H9 (cell line): ENCODE measurements at regions not wholly inside any gene's neighbourhood (a gene's known extent, or its start where the extent isn't known, plus 50 kb on each side); places are given as distances from the start of the nearest gene placed in this dataset.

Source experiments
- DNase-seq: peaks from one replicate; pipeline ENCODE4 v3.0.0-alpha.2; 2017
- H2AFZ ChIP-seq: one replicate; pipeline ENCODE4 v1.6.1; 2013; ENCODE audit warnings: mild to moderate bottlenecking, low read length, control low read depth, moderate library complexity
- H2AK5ac ChIP-seq: 2 replicates; pipeline ENCODE4 v1.6.1; 2013; ENCODE audit warnings: low read length, control low read depth, mixed read lengths; ENCODE audit not compliant: insufficient read length
- H2BK120ac ChIP-seq: one replicate; pipeline ENCODE4 v1.6.1; 2013; ENCODE audit warnings: low read depth, mild to moderate bottlenecking, low read length, control low read depth, inconsistent platforms; ENCODE audit not compliant: poor library complexity, severe bottlenecking
- H2BK12ac ChIP-seq: 2 replicates; pipeline ENCODE4 v1.6.1; 2013; ENCODE audit warnings: low read length, control low read depth, mixed read lengths, low read depth; ENCODE audit not compliant: insufficient read length
- H2BK15ac ChIP-seq: 2 replicates; pipeline ENCODE4 v1.6.1; 2013; ENCODE audit warnings: low read depth, low read length, control low read depth
- H2BK20ac ChIP-seq: one replicate; pipeline ENCODE4 v1.6.1; 2013; ENCODE audit warnings: low read depth, mild to moderate bottlenecking, low read length, control low read depth, inconsistent platforms; ENCODE audit not compliant: poor library complexity, severe bottlenecking
- H2BK5ac ChIP-seq: 2 replicates; pipeline ENCODE4 v1.6.1; 2013; ENCODE audit warnings: low read length, control low read depth, mixed read lengths; ENCODE audit not compliant: insufficient read length
- H3K14ac ChIP-seq: 2 replicates; pipeline ENCODE4 v1.6.1; 2013; ENCODE audit warnings: low read length, control low read depth; ENCODE audit not compliant: insufficient read depth
- H3K18ac ChIP-seq: 2 replicates; pipeline ENCODE4 v1.6.1; 2013; ENCODE audit warnings: low read depth, mild to moderate bottlenecking, mixed read lengths, low read length, control low read depth; ENCODE audit not compliant: insufficient read length
- H3K23ac ChIP-seq: 2 replicates; pipeline ENCODE4 v1.6.1; 2013; ENCODE audit warnings: low read length, control low read depth, mixed read lengths, low read depth; ENCODE audit not compliant: insufficient read length
- H3K23me2 ChIP-seq: 2 replicates; pipeline ENCODE4 v1.6.1; 2013; ENCODE audit warnings: low read depth, mild to moderate bottlenecking, mixed read lengths, low read length, control low read depth; ENCODE audit not compliant: insufficient read length, poor library complexity, severe bottlenecking
- H3K27ac ChIP-seq: 2 replicates; pipeline ENCODE4 v1.5.1; 2013; ENCODE audit warnings: low read length, control low read depth, mixed read lengths, low read depth; ENCODE audit not compliant: insufficient read length
- H3K27me3 ChIP-seq: 2 replicates; pipeline ENCODE4 v1.6.1; 2013; ENCODE audit warnings: low read length, control low read depth, inconsistent platforms; ENCODE audit not compliant: insufficient read depth
- H3K4ac ChIP-seq: 2 replicates; pipeline ENCODE4 v1.6.1; 2013; ENCODE audit warnings: low read depth, mild to moderate bottlenecking, control low read depth, inconsistent platforms, low read length, moderate library complexity
- H3K4me1 ChIP-seq: 2 replicates; pipeline ENCODE4 v1.6.1; 2013; ENCODE audit warnings: low read length, control low read depth, inconsistent platforms; ENCODE audit not compliant: insufficient read depth
- H3K4me2 ChIP-seq: 2 replicates; pipeline ENCODE4 v1.6.1; 2013; ENCODE audit warnings: low read length, control low read depth, mixed read lengths; ENCODE audit not compliant: insufficient read length, insufficient read depth
- H3K56ac ChIP-seq: 2 replicates; pipeline ENCODE4 v1.6.1; 2013; ENCODE audit warnings: low read depth, mild to moderate bottlenecking, mixed read lengths, low read length, control low read depth; ENCODE audit not compliant: insufficient read length
- H3K79me1 ChIP-seq: 2 replicates; pipeline ENCODE4 v1.6.1; 2013; ENCODE audit warnings: low read depth, mild to moderate bottlenecking, moderate library complexity, low read length, control low read depth, inconsistent platforms; ENCODE audit not compliant: insufficient read depth, poor library complexity, severe bottlenecking
- H3K79me2 ChIP-seq: 2 replicates; pipeline ENCODE4 v1.6.1; 2013; ENCODE audit warnings: low read length, control low read depth, inconsistent platforms; ENCODE audit not compliant: insufficient read depth
- H3K9ac ChIP-seq: 2 replicates; pipeline ENCODE4 v1.6.1; 2013; ENCODE audit warnings: low read length, control low read depth, mixed read lengths; ENCODE audit not compliant: insufficient read length; ENCODE audit errors: extremely low read depth
- H3K9me3 ChIP-seq: one replicate; pipeline ENCODE4 v1.6.1; 2013; ENCODE audit warnings: low read depth, low read length, inconsistent platforms; ENCODE audit not compliant: control insufficient read depth
- H3T11ph ChIP-seq: one replicate; pipeline ENCODE4 v1.6.1; 2013; ENCODE audit warnings: mild to moderate bottlenecking, low read length, control low read depth, inconsistent platforms
- H4K20me1 ChIP-seq: one replicate; pipeline ENCODE4 v1.6.1; 2013; ENCODE audit not compliant: control insufficient read depth, insufficient read length, insufficient read depth
- H4K5ac ChIP-seq: 2 replicates; pipeline ENCODE4 v1.6.1; 2013; ENCODE audit warnings: low read depth, mild to moderate bottlenecking, mixed read lengths, low read length, control low read depth; ENCODE audit not compliant: insufficient read length
- H4K8ac ChIP-seq: replicated peaks from 2 replicates; pipeline ENCODE4 v1.6.1; 2013; ENCODE audit warnings: low read length, control low read depth, mixed read lengths, low read depth; ENCODE audit not compliant: insufficient read length
- H4K91ac ChIP-seq: 2 replicates; pipeline ENCODE4 v1.6.1; 2013; ENCODE audit warnings: low read depth, mild to moderate bottlenecking, moderate library complexity, mixed read lengths, low read length, control low read depth; ENCODE audit not compliant: insufficient read length
- H3K27ac Mint-ChIP-seq, 3 experiments: 2 replicates in 2 of 3; 3 replicates in 1 of 3; pipeline ENCODE4 v1.8.0; 2020 to 2021; ENCODE audit warnings: mixed read lengths in 3 of 3, mild to moderate bottlenecking in 1 of 3, moderate library complexity in 1 of 3
- H3K27me3 Mint-ChIP-seq: 2 replicates; pipeline ENCODE4 v1.8.0; 2021; ENCODE audit warnings: low read depth, mild to moderate bottlenecking, moderate library complexity, mixed read lengths
- H3K36me3 Mint-ChIP-seq, 3 experiments: 2 replicates in 2 of 3; 3 replicates in 1 of 3; pipeline ENCODE4 v1.8.0; 2020 to 2021; ENCODE audit warnings: low read depth in 3 of 3, mixed read lengths in 3 of 3; ENCODE audit not compliant: insufficient read depth in 1 of 3
- H3K4me1 Mint-ChIP-seq, 2 experiments: 2 replicates each; pipeline ENCODE4 v1.8.0; 2020; ENCODE audit warnings: mixed read lengths in 2 of 2
- H3K4me3 Mint-ChIP-seq, 2 experiments: 2 replicates in 1 of 2; 3 replicates in 1 of 2; pipeline ENCODE4 v1.8.0; 2020 to 2021; ENCODE audit warnings: mild to moderate bottlenecking in 2 of 2, mixed read lengths in 2 of 2, moderate library complexity in 1 of 2
- H3K9me3 Mint-ChIP-seq, 2 experiments: 2 replicates in 1 of 2; 3 replicates in 1 of 2; pipeline ENCODE4 v1.8.0; 2020; ENCODE audit warnings: mild to moderate bottlenecking in 2 of 2, mixed read lengths in 2 of 2, moderate library complexity in 1 of 2
- CTCF ChIP-seq: fragments of 200-600 bp; sonication (generic); conservative IDR thresholded peaks from 3 replicates; pipeline ENCODE4 v1.8.0; 2021; ENCODE audit warnings: antibody characterized with exemption, mild to moderate bottlenecking
- WGBS: extraction: QIAGEN DNeasy Blood & Tissue Kit; methylation state at CpG from one replicate; pipeline ENCODE4 v1.1.7; 2013; ENCODE audit warnings: missing lambda C conversion rate, low lambda C conversion rate, mixed read lengths; ENCODE audit not compliant: insufficient read length; ENCODE audit errors: extremely low coverage; 5-methylcytosine and 5-hydroxymethylcytosine counted together

DNA sequence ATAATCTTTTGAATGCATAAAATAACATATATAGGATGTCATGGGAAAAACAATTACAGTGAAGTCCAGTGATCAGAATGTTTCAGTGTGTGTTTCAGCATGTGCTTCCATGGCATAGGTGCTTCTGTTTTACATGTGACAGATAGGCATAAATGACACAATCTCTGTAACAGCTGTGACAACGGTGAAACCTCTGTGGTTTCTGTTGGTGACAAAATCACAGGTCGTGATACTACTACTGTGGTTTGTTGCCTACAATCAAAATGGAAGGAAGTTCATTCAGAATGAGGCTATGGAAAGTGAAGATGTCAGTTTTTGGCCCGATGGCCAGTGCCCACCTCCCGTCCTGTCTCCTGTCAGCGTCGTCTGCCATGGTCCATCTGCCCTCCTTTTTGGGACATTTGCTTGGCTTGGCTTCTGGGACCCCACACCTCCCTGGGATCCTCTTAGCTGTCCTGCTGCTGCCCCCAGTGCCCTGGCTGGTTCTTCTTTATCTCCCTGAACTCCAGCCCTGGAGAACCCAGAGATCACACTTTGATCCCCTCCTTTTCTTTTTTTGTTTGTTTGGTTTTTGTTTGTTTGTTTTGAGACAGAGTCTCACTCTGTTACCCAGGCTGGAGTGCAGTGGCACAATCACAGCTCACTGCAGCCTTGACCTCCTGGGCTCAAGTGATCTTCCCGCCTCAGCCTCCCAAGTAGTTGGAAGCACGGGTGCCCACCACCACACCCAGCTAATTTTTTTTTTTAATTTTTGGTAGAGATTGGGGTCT is 79.3 kb upstream of the NAA20 start:
- H3K23me2 ChIP-seq, result no peaks in the 10 kb centered on the region
- H3K79me1 ChIP-seq, result no peaks in the 10 kb centered on the region
- 0 out of 2 replicates have a peak overlapping the region, but pooled peaks have one; percentile 44 for H3K14ac ChIP-seq
- no peak overlapping the region for H3K56ac ChIP-seq
- H4K8ac ChIP-seq, result no peak overlapping the region
- no peak overlapping the region for H4K5ac ChIP-seq
- TF ChIP-seq CTCF, result no peak
- H2BK15ac ChIP-seq, result no peak overlapping the region
- no peaks in the 10 kb centered on the region for H3K4me1 ChIP-seq
- H2BK120ac ChIP-seq, result no peak overlapping the region
- no peak overlapping the region for H2BK20ac ChIP-seq
- H2AFZ ChIP-seq, result no peak overlapping the region
- Mint-ChIP-seq H3K27ac (no peak overlapping the region), H3K4me1 (peaks cover 9 to 21% of the 10 kb centered on the region in 2 experiments), H3K36me3 (no peaks in the 10 kb centered on the region), H3K27me3 (no peaks in the 10 kb centered on the region; the same call in 1 of the 2 replicates), H3K4me3 (no peak overlapping the region), H3K9me3 (no peaks in the 10 kb centered on the region)
- H2BK12ac ChIP-seq, result no peak overlapping the region
- H3K23ac ChIP-seq, result no peak overlapping the region
- DNase-seq, result no peak
- H2BK5ac ChIP-seq, result no peak overlapping the region
- H3K79me2 ChIP-seq, result no peaks in the 10 kb centered on the region
- no peak overlapping the region for H4K91ac ChIP-seq
- H3K27me3 ChIP-seq, result no peaks in the 10 kb centered on the region
- no peak overlapping the region for H3K4me2 ChIP-seq
- no peak overlapping the region for H3K9ac ChIP-seq
- WGBS, result no CpG with 5 or more reads among the region's 8 CpGs
- H3K9me3 ChIP-seq, result no peaks in the 10 kb centered on the region
- no peak overlapping the region for H3T11ph ChIP-seq
- no peak overlapping the region for H3K18ac ChIP-seq
- no peaks in the 10 kb centered on the region for H4K20me1 ChIP-seq
- H3K4ac ChIP-seq, result no peak overlapping the region
- H3K27ac ChIP-seq, result no peak overlapping the region
- H2AK5ac ChIP-seq, result no peak overlapping the region
